Retina (tissue), 1 donor: ENCODE measurements at regions not wholly inside any gene's neighbourhood (a gene's known extent, or its start where the extent isn't known, plus 50 kb on each side); places are given as distances from the start of the nearest gene placed in this dataset.

Experiments
- DNase-seq: peaks from one replicate; pipeline ENCODE4 v3.0.0-alpha.2; 2016

- no peak for DNase-seq
These were observed 300.7 kb downstream of the ZNF536 start for GRCh38 chr19:30672926-30673325.

DNA sequence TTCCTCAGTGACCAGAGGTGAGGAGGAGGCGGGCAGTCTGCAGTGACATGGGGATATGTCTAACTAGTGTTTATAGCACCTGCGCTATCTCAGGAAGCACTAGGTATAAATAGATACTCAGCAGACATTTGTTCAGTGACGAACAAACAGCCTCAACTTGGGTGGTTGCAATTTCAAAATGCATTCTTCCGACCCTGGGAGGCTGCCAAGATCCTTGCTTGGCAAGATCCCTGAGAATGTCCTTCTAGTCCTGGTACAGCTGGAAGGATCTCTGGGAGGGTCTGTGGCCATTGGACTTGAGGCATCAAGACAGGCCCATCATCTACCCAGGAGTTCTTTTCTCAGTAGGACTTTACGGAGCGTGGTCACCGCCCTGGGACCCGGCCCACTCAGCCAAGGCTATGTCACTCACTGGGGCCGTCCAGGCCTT, 299.5 kb downstream of the ZNF536 start:
- no peak for DNase-seq

GRCh38 chr19:30671367-30671619, 299.1 kb downstream of the ZNF536 start:
- no peak for DNase-seq

DNA sequence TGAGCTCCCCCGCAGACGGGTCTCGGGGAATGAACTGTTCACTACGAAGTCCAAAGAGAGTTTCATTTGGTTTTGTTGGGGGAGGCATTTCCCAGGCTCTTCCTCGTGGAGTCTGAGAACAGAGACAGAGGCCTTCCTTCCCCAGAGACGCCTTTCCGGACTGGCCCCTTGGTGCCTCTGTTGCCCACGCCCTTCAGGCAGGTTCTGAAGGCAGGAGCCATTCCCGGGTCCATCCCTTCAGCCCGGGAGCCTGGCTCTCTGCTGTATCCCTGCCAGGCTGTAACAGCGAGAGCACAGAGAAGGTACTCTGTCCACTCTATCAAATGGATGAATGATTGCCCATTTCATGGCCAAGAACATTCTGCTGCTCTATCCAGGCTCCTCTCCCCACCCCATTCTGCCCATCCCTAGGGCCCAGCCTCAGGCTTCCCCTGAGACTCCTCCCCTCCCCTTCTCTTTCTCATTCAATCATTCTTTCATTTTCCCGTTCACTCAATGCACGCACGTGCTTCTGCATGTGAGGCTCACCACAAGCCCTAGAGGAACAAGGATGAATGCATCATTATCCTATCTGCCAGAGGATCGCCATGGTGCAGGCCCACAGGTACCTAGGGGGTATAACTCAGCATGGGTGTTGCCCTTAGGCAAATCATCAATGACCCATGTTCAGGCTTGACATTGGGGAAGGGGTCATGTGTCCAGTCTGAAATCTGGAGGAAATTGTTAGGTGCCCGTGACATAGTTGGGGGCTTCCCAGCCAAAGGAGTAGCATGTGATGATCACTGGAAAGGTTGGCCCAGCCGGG, 298.6 kb downstream of the ZNF536 start:
- DNase-seq: no peak

- no peak for DNase-seq
These were observed 297.8 kb downstream of the ZNF536 start for GRCh38 chr19:30670011-30670329.

DNA sequence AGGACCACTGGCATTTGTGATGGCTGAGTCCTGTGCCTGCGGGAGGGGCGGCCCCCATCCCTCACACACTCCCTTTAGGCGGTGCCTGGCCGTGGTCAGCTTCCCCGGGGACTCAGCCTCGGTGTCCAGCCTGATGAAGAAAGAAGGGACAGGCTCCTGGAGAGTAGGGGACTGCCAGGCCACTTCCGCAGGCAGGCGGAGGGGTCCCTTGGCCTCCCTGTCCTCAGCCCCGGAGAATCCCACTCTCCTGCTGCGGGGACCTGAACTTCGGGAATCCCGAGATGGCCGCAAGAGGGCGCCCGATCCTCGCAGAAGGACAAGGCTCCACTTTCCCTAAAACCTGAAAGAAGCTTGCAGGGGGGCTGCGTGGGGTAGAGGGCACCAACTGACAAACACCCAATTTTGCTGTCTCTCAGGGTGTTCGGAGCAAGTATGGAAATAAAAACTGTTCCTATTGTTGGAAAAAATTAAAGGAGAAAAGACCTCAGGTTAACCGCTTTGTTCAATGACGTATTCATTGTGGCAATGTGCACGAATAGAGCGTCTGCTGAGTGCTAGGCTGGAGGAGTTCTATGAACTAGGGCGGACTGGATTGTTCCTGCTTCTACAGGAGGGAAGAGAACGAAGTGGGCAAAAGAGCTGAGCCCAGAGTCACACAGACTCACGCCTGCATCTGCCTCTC, 297.3 kb downstream of the ZNF536 start:
- DNase-seq: peak; percentile 90

DNA sequence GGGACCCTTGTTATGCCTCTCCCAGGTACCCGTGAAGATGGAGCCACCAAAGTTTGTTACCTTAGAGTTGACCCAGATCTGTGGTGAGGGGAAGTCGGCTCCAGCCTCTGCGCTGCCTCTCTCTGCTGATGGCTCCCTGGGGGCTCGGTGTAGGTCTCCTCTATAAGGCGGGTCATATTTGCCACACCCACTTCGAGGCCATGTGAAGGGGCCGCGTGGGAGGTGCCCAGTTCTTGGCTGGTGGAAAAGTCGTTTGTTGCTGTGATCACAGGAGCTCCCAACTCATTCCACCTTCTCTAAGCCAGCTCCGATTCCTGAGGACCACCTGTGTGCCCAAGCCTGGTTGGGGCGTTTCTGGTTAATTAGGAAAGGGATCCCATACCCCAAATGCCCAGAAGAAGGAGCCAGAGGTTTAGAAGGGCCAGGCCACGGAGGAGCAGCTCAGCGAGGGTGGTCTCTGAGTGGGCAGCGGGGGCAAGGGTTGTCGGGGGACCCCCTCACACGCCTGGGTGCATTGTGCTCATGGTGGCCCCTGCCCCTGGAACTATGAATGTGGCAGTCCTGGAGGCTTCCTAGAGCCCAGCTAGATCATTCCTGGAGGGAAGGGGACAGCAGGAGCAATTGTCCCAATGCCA, 296.5 kb downstream of the ZNF536 start:
- no peak for DNase-seq

GRCh38 chr19:30667746-30668145, 295.6 kb downstream of the ZNF536 start:
- DNase-seq: no peak

DNA sequence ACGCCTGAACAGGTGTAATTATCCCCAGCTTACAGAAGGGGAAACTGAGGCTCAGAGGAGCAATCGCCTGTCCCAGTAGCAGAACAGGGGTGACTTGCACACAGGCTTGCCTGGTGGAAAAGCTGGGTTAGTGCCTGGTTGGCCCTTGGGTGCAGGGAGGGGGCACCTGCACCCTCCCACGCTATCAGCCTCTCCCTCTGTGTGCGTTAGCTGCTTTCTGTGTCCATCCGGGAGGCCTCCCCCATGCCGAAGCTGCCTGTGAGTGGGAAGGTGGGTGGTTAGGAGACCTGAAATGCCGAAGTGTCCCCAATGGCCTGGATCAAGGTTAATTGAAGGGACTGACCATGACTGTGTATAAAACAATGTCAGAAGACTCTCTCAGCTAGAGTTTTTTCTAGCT, 295.0 kb downstream of the ZNF536 start:
- DNase-seq: no peak

DNA sequence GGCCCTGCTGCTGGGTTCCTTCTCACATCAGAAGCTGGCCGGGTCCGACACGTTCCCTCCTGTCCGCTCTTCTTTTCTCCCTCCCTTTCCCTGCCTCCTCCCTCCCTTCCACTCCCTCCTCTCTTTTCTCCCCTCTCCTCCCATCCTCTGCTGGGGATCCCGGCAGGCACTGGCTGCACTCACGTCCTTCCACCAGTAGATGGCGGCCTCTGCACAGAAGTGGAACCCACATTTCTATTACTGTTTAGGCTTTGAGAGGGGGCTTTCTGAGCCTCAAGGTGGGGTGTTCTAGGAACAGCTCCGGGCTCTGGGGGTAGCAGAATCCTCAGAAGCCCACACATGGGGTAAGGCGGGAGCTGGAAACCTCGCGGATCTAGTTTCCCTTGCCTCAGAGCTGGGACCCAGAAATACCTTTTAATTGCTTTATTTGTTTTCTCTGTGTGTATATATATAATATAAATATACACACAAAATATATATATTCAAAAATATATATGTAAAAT, 294.2 kb downstream of the ZNF536 start:
- peak; percentile 83 for DNase-seq

- DNase-seq: no peak
These were observed 293.3 kb downstream of the ZNF536 start for GRCh38 chr19:30665449-30665848.

DNA sequence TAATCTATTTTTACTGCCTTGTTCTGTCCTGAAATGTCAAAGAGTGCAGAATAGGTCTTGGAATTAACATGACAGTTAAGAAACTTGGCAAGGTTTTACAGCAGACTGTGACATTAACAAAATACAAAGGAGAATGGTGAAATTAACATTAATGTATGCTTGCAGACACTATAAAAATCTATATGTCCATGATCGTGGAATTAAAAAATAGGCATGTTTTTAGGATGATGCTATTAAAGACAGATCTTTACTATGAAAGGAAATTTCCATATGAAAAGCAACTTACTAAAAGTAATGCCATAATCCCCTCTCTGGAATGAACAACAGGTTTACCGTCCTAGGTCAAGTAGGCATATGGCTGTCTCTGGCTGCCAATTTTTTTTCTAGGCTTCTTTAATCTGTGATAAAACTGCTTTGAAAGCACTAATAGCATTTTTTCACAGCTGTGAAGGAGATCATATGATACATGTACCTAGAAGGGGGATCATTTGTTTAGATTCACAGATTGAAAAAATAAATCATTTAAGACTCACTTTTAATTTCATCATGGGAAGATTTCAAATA, 291.5 kb downstream of the ZNF536 start:
- DNase-seq: no peak

DNA sequence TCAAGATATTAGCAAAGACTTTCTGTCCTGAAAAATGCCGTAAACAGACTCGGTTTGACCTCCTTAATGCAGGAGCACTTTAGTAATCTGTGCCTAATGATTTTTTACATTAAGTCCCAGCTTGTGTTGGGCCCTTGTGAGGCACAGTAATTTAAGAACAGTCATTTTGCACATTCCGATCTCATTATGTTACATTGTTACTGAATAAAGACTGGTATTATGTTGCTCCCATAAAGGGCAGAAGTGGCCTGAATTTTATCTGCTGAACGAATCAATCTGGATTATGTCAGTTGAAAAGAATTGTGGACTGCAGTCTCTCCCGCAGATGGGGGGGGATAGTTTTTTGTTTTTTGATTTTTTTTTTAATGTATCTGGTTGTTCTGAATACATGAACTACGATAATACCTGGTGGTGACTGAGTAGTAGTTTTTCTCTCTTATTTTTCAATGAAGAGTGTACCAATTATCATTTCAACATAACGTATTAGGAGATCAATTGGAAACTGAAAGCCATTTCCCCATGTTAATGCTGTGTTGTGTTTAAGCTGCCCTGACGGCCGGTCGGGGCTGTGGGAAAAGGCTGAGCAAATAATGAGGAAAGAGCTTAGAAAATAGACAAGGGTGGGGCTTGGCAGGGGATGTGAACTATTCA, 290.2 kb downstream of the ZNF536 start:
- DNase-seq: peak; percentile 79

- DNase-seq: no peak
These were observed 287.5 kb downstream of the ZNF536 start for GRCh38 chr19:30659638-30660037.

- no peak for DNase-seq
These were observed 284.4 kb downstream of the ZNF536 start for GRCh38 chr19:30656520-30657100.

DNA sequence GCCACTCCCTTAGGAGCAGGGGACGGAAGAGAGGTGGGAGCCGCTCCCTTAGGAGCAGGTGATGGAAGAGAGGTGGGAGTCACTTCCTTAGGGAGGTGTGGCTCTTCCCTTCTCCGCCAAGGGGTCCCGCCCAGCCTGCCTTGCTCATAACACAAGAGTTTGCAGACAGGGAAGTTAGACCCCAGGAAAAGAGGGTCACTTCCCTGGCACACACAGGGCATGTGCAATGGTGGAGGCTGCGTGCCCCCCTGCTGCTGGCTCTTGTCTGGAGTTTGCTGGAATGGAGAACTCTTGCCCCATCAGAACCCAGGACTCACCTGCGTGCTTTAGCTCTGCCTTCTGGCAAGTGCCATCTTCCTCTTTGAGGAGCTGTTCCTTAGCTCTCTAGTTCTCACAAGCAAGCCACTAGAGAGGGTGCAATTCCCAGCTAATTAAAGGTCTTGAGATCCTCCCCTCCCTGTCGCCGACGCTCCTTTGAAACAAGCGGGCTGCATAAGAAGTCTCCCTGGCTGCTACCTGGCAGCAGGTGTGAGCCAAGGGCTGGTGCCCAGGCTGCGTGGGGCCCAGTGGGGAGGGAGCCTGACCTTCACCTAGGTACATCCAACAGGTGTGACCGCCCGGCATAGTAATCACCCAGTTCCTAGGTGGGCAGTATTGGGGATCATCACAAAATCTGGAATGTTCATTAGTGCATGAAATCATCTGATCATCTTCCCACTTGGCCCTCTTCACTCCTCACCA, 281.6 kb downstream of the ZNF536 start:
- no peak for DNase-seq

GRCh38 chr19:30652751-30653150, 280.6 kb downstream of the ZNF536 start:
- no peak for DNase-seq

DNA sequence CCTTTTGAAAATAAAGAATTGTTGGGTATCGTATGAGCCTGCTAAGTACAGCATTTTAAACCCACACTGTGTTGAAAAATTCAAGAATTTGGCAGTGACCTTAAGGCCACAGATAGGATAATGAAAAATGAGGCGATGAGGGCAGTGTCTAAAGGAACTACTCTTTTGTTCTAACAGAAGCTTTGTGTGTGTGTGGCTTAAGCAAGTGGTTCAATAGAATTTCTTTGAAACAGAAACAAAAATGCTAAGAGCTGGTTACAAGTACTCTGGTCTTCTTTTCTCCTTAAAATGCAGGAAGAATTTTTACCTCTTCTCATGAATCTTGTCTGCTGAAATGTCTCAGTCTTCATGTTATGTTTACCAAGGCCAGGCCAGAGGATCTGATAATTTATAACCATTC, 279.5 kb downstream of the ZNF536 start:
- DNase-seq: no peak

DNA sequence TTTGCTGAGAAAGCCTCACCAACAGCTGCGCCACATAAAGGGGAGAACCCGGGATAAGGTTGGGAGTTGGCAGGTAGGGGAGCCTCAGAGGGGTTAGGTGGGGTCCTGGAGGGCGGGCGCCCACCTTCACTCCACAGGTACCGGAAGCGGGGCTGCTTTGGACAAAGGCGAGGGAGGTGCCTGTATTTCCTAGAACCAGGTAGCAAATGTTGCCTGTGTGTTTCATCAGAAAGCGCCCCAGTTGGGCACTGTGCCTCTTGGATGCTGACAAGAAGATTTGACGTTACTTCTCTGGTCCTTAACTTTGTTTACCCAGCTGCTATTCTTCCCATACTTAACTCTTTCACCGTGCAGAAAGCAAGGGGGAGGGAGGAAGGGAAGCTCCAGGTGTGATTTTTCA, 278.9 kb downstream of the ZNF536 start:
- DNase-seq: no peak

DNA sequence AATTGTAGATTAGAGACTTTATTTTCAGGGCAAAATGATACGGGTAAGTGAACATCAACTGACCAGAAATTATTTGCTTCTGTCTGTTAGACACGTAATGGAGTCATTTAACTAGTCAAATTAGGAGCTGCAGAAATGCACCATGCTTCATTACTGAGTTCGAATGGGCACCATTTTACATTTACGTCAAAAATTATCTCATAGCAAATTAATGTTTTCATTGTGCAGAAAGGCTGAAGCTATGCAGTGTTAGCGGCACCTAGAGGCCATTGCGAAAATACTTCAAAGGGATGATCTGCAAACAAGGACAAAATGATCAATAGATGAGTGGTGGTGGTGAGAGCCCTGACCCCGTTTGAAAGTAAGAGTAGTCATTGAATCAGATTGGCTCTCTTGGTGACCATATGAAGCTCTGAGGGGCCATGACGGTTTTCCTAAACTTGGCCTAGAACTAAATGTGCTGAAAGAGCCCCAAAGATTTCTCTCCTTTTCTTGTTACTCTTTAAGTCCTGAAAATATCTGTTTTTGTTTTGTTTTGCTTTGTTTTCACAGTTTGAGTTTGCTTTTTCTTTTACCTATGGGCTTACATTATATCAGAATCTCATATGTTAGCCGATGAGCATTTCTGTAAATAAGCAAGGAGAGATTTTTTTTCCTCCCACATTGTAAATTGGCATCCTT, 277.9 kb downstream of the ZNF536 start:
- peak; percentile 81 for DNase-seq
